AG09309 (cell line): ENCODE measurements at regions not wholly inside any gene's neighbourhood (a gene's known extent, or its start where the extent isn't known, plus 50 kb on each side); places are given as distances from the start of the nearest gene placed in this dataset.

Experiments
- DNase-seq: peaks from one replicate; pipeline ENCODE4 v3.0.0-alpha.2; 2010; ENCODE audit warnings: low read depth
- H3K4me3 ChIP-seq: 2 replicates; pipeline ENCODE4 v1.5.1; 2011; ENCODE audit warnings: mild to moderate bottlenecking, low read depth, low read length, moderate library complexity; ENCODE audit not compliant: control insufficient read depth
- CTCF ChIP-seq: IDR thresholded peaks from 2 replicates; pipeline ENCODE4 v1.5.1; 2011; ENCODE audit warnings: mild to moderate bottlenecking, low read depth, low read length, inconsistent platforms; ENCODE audit not compliant: insufficient read depth, control insufficient read depth; ENCODE audit errors: missing control alignments

- no peak for TF ChIP-seq CTCF
- no peak overlapping the region for H3K4me3 ChIP-seq
- no peak for DNase-seq
Observed at GRCh38 chr6:140874066-140874465, 1258.7 kb upstream of the GJE1 start.

- no peak overlapping the region for H3K4me3 ChIP-seq
- DNase-seq, result no peak
- no peak for TF ChIP-seq CTCF
Observed at GRCh38 chr6:140872885-140873284, 1259.8 kb upstream of the GJE1 start.

- no peak for TF ChIP-seq CTCF
- H3K4me3 ChIP-seq, result no peak overlapping the region
- DNase-seq, result no peak
Observed at GRCh38 chr6:140871911-140872310, 1260.8 kb upstream of the GJE1 start.

GRCh38 chr6:140867336-140867735 is 1265.4 kb upstream of the GJE1 start:
- DNase-seq, result no peak
- no peak for TF ChIP-seq CTCF
- H3K4me3 ChIP-seq, result no peak overlapping the region

- DNase-seq, result no peak
- no peak for TF ChIP-seq CTCF
- no peak overlapping the region for H3K4me3 ChIP-seq
Observed at GRCh38 chr6:140858381-140858971, 1274.2 kb upstream of the GJE1 start.

- peak; percentile 76 for DNase-seq
- no peak for TF ChIP-seq CTCF
- no peak overlapping the region for H3K4me3 ChIP-seq
Observed at GRCh38 chr6:140857739-140858380, 1274.9 kb upstream of the GJE1 start.
